Ammon's horn (tissue), 1 donor: ENCODE measurements at regions not wholly inside any gene's neighbourhood (a gene's known extent, or its start where the extent isn't known, plus 50 kb on each side); places are given as distances from the start of the nearest gene placed in this dataset.
A peak's percentile ranks its signal among the peaks of the same experiment; 100 is the strongest.

Experiments
- DNase-seq: peaks from one replicate; pipeline ENCODE4 v3.0.0-alpha.2; 2016; ENCODE audit warnings: low spot score

DNA sequence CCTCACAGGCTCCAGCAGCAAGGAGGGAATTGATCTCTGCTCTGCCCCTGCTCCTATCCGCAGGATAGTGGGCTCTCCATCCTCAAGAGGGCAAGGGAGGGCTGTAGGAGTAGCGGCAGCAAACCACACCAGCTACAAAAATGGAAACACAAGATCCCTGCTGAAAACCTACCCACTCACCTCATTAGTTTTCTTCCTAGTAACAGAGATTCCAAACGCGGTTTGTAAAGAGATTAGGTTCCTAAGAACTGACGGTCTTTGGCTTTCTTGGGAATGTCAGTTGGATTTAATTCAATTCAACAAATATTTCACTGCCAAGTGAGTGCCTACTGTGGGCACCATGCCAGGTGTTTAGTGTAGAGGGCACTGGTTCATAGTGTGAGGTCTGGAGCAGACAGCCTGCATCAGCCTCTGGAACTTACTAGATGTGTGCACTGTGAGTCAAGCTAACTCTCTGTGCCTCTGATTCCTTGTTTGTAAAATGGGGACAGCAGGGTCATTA lies 84.7 kb downstream of the MRPL46 start:
- no peak for DNase-seq

DNA sequence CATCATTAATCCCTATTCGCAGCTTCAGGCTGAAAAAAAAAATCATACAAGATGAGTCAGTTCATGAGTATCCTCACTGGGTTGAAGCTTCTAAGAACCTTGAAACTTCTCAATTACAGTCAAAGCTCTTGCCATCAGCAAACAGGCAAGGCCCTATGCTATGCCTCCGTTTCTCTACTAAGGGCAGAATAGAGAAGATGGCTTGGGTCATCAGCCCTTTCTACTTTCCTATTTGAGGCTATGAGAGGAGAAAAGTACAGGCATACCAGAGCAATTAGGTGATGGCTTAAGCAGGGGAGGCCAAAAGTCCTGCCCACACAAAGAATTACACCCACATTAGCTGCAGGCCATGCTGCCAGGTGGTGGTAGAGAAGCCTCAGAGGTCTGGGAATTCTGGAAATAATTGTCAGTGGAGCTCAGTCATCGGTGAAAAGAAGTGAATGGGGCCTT lies 89.0 kb downstream of the MRPL46 start:
- no peak for DNase-seq

DNA sequence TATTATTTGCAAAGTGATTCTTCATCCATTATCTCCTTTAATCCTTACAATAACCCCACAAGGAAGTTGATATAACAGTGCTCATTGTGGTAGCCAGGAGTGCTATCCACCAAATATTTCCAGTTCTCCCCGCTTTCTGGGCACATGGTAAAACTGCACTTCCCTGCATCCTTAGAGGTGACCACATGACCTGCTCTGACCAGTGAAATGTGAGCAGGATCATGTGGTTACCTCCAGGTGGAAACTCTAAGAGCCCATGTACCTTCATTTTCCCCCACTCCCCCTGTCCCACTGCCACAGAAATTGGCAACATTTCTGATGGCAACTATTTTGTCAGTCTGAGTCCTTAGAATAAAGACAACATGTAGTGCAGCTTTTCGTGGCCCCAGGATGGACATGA lies 89.7 kb downstream of the MRPL46 start:
- no peak for DNase-seq

DNA sequence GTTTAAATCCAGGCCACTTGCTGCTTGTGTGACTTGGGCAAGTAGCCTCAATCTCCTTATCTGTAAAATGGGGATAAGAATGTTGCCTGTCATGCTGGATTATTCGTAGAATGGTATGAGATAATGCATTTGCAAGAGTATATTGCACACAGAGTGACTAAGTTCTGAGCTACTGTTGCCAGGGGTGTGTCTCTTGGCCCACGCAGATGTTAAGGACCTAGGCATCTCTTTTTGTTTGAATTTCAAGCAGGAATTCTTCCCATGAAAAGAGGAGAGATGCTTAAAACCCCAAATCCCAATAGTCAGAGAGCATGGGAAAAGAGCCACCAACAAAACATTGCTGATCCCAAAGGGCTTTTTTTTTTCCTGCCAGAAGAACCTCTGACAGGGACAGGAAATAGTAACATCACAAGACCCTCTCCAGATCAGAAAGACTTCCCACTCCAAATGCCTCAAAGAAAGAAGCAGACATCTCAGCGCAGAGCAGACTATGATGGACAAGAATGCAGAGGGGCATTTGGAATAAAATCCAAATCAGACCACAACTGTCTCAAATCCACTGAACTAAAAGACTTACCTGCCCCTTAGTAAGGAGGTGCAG lies 90.5 kb downstream of the MRPL46 start:
- DNase-seq: no peak

DNA sequence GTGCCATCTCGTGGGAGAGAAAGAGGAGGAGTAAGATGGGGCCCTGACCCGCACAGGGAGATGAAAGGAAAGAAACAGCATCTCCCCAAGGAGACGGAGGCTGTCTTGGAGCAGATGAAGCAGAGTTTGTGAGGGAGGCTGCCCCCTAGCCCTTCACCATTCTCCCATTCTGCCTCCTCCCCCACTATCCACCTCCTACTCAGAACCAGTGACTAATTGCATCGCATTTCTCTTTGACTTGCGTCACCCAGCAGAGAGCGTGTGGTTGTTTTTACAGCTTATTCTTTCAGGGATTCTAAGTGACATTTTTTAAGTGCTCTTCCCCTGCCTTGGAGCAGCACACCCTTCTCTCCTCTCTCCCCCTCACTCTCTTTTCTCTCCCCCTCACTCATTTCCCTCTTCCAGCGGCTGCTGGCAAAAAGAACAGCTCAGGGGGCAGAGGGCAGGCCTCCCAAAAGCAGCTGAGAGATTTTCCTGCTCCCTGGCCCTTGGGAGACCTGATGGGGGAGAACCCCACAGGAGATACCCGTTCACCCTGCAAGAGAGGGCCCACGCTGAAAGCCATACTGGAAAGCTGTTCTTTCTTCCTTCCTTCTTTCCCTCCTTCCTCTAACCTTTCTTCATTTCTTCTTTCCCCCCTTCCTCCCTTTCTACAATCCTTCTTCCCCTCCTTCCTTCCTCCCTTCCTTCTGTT lies 91.8 kb downstream of the MRPL46 start:
- peak; percentile 67 for DNase-seq

DNA sequence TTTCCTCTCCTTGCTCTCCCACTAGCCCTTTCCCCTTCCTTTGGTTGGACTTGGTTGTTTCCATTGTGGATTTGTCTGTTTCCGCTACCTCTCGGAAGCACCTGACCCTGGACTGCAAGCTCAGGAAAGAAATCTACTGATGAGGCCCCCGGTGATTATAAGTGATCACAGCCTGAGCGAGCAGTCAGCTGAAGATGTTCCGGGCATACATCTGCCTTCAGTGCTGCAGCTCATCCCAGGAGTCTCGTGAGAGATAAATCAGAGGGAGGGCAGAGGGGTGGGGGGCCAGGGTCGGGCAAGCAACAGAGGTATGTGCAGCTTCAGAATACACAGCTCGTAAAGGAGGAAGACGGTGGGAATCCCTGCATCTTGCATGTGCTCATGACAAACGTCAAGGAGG lies 102.1 kb downstream of the MRPL46 start:
- DNase-seq: no peak

DNA sequence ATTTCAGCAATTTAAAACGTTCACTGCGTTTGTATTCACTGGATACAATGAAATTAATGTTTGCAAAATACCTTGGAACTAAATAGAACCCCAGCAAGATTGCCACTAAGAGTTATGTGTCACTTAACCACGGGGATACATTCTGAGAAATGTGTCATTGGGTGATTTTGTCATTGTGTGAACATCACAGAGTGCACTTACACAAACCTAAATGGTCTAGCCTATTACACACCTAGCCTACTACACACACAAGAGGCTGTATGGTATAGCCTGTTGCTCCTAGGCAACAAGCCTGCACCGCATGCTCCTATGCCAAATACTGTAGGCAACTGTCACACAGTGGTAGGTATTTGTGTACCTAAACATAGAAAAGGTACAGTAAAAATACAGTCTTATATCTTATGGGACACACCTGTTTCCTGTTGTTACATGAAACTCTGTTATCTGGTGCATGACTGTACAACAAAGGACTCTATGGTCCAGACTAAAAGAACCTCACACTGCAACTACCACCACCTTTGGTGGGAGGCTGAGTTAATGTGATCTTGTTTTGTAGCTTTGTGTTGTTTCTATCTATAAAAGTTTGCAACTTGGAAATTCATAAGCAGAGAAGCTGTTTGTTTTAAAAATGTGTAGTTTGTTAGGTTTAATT lies 92.2 kb upstream of the NTRK3 start:
- no peak for DNase-seq

DNA sequence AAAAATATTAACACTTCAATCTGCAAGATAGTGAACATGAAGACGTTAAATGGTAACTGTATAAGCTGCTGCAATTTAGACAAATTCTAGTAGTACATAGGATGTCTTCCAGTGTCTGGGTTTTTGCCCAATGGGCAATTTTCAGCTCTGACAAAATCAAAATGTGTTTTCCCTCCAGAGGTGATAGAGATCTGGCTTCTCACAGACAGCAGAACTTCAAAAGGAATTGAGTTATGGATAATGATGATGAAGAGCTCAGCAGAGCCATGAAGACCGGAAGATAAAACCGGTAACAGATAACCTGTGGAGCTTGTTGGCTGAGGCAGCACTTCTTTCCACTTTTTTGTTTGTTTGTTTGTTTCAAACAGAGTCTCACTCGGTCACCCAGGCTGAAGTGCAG lies 89.4 kb upstream of the NTRK3 start:
- DNase-seq: no peak

DNA sequence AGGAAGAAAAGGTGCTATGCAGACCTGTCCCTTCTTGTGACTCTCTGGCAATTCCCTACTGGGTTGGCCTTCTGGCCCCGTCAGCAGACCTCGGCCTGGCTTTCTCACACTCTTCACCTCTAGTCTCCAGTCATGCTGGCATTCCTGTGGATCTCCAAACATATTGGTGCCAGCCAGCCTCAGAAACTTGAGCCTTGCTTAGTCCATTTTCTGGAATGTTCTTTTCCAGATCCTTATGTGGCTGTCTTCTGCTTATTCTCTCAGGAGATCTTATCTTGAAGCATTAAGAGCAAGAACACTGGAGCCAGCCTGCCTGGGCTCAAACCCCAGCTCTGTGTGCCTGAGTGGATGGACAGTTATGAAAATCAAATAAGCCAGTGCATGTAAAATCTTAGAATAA lies 88.2 kb upstream of the NTRK3 start:
- DNase-seq: no peak

DNA sequence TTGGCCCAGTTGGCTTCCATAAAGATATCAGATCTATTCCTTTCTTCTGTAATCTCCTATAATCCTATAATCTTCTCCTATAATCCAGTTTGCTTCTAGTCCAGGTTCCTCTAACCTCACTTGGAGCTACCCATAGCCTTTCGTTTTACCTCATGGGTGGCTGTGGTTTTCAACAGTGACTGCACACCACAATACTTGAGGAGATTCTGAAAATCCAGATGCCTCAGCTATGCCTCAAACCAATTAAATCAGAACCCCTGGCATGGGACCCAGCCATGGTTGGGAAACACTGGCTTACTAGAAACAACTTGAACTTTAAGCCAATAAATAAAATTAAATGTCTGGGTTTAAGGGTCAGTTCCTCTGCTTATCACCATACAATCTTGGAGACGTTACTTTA lies 86.1 kb upstream of the NTRK3 start:
- DNase-seq: no peak

DNA sequence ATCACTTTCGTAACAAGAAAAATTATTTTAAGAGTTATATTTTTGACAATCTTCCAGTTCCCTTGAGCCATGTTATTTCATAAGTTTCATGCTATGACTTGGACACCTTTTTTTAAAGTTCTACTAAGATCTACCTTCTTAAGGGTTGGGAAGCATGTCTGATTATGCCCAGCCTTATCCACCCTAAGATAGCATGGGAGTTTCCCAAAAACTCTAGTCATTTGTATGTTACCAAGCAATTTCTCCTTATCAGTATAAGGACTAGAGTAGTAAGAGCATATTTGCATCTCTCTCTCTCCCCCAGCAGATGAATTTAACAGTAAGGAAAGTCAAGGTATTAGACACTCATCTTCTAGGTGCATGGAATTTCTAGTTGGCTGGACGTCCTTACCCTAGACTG lies 85.1 kb upstream of the NTRK3 start:
- DNase-seq: no peak

DNA sequence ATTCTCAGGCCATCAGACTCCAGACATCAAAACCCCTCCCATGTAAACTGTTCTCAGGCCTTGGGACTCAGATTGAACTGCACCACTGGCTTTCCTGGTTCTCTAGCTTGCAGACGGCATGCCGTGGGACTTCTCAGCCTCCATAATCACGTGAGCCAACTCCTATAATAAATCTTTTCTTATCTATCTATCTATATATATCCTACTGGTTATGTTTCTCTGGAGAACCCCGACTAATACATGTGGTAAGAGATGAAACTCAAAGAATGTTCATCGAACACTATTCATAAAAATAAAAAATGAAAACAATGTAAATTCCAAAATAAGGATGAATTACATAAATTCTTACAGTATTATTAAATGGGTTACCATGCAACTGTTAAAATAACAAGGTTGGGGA lies 84.5 kb upstream of the NTRK3 start:
- DNase-seq: no peak

DNA sequence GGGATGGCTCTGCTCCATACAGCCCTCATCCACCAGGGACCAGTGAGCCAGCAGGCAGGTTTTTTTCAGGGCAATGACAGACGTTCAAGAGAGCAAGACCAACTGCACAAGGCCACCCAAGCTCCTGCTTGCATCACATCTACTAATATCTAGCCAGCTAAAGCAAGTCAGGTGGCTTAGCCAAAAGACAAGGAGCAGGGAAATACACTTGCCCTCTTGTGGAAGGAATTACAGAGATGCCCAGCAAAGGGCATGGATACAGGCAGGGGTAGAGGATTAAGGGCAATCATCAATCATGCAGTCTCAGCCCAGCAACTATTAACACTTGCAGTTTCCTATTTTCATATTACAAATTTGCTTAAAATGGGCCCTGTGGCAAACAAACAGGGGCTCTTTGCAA lies 81.5 kb upstream of the NTRK3 start:
- DNase-seq: no peak

DNA sequence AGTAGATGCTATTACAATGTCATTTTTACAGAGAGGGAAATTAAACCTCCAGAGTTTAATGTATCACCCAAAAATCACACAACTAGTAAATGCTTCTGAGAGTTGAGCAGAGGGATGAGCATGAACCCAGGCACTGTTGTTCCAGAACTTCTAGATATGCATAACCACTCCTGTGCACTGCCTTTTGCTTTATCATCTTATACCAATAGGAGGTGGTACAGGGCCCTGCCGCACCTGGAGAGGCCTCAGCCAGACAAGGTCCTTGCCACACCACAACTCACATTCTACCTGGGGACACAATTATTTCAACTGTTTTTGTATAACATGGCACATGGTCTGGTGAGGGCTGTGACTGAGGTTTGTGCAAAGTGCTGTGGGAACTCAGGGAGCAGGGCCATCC lies 78.5 kb upstream of the NTRK3 start:
- no peak for DNase-seq

DNA sequence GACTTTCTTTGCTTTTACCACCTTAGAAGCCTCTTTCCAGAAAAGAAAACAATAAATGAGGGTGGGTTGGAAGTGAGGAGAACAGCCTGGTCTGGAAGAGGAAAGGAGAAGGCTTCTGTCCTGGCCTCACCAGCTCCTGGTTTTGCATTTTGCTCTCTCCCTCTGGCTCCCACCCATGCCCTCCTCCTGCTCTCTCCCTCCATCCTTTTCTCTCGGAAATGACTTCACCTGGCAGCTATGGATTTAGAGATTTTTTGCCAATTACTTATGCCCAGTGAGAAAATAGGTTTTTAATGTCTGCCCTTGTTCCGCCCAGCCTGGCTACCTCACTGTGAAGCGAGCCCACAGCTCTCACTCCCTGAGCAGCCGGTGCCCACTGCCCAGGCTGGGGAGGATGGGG lies 77.9 kb upstream of the NTRK3 start:
- no peak for DNase-seq

DNA sequence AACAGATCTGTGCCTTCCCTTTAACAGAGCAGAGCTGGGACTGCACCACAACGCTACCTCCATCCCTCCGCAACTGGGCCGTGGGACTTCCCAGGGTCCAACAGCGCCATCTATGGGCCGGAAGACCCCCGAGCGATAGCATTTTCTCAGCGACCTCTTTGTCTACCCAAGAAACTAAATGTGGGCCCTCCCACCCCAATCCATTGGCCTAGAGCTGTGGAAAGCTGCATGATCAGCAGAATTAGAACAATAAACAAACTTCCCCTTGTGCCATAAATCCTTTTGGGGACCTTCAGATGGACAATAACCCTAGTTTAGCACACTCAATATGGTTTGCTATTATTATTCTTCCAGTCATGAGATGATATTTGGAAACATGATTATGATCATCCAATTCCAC lies 74.8 kb upstream of the NTRK3 start:
- peak; percentile 5 for DNase-seq

DNA sequence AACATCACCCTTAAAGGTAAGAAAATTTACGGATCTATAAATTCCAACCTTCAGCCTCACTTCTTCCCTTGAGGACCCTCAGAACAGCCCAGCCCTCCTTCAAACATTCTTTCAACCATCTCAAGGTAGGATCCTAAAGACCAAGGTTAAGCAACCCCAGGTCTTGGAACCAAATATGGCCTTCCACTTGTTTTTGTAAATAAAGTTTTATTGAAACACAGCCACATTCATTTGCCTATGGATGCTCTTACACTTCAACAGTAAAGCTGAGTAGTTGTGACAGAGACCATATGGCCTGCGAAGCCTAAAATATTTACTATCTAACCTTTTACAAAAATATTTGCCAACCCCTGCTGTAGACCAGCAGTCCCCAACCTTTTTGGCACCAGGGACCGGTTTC lies 70.4 kb upstream of the NTRK3 start:
- DNase-seq: no peak

DNA sequence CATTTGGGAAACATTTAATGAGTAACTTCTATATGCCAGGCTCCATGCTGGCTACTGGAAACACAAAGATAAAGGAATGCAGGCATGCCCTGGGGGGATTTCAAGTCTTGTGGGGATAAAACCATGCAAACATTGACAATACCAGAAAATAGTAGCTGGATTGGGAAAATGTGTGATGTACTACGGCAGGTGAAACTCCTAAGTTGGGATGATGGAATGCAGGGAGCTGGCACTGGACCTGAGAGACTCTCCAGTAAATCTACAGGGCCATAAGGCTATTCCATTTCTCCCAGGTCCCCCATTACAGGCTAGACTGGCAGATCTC lies 68.2 kb upstream of the NTRK3 start:
- no peak for DNase-seq

DNA sequence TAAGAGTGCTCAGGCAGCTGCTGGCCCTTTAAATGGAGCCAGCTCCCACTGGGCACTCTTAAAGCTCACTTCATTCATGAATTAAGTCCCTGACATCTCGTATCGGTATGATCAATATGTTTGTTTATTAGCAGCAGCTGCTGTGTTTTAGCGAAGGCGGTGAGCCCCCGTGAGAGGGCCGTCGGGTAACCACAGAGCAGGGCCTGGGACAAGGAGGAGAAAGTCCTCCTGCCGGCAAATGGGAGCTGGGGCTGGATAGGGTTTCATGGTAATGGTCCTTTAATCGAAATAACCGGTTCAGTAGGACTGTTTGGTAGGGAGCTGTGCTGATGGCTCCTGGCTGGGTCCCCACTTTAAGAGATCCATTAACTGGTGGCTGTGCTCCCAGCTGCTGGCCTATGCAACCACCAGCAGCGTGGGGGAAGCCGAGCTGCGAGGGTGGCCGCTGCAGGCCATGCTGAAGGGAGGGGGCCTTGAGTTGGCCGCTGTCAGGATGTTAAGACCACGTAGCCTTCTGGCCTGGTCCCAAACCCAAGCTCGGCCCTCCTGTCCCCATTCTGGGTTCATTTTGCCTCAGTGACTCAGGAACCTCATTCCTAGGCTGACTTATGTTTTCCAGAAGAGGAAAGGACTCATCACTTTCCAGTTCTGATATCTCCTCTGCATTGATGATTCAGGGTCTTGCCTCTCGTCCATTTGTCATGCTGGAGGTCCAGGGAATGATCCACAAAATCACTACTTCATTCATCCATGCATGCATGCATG lies 67.6 kb upstream of the NTRK3 start:
- DNase-seq: no peak

DNA sequence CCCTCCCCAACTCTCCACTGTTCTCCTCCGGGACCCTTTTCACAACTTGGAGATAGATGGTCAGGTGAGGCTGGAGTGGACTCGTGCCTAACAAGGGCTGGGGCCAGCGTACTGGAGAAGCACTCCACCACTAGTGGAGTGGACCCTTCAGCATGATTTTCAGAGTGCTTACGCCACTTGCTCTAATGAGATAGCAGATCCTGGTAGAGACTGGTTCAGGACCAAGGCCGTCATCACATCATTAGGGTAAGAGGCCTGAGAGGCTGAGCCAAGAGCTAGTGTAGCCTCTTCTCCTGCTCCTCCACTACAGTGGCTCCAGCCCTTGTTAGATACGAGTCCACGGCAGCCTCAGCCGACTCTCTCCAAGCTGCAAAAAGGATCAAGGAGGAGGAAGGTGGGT lies 66.9 kb upstream of the NTRK3 start:
- DNase-seq: no peak

DNA sequence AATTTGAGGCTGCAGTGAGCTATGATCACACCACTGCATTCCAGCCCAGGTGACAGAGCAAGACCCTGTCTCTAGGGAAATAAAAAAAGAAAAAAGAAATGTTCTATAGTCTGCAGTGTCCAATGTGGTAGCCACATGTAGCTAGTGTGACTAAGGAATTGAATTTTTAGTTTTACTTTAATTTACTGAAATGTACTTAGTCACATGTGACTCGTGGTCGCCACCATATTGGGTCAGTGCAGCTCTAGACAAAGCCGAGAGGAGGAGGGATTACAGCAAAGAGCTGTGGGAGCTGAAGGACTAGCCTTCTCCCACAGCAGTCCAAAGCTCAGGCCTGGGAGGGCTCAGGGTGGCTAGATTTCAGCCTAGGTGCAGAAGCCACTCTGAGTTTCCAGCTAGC lies 65.9 kb upstream of the NTRK3 start:
- DNase-seq: no peak

DNA sequence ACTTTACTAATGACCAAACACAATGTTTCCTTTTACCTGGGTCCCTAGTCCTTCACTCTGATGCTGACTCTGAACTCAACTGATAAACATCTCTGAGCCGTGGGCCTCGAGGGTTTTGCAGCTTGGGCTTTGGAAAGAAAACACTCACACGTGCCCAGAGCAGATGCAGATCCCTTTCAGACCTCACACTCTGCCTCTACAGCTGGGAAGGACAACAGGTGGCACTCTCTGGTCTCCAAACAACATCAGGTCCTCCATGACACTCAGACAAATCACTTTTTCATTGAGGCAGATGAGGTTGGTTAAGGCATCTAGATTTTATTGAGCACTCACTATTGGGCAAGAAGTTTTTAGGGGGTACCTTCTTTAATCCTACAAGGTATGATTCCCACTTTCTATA lies 64.7 kb upstream of the NTRK3 start:
- DNase-seq: no peak

DNA sequence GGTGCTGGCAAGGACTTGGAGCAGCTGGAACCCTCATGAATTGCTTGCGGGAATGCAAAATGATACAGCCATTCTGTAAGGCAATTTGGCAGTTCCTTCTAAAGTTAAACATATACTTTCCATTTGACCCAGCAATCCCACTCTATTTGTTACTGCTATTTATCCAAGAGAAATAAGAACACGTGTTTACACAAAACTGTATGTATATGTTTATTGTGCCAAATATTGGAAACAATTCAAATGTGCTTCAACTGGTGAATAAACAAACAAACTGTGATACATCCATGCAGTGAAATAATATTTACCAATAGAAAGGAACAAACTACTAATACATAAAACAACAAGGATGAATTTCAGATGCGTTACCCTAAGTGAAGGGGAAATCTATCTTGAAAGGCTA lies 60.0 kb upstream of the NTRK3 start:
- DNase-seq: no peak
